Activated CD8-positive, alpha-beta memory T cell treated with anti-CD3 and anti-CD28 coated beads for 36 hours (primary cell): ENCODE measurements at regions not wholly inside any gene's neighbourhood (a gene's known extent, or its start where the extent isn't known, plus 50 kb on each side); places are given as distances from the start of the nearest gene placed in this dataset.

Experiments
- CTCF ChIA-PET: fragments of 350-600 bp; sonication (Branson Sonifier 250); formaldehyde crosslinking; loops from one replicate; lab custom pipeline; 2021; ENCODE audit warnings: antibody characterized with exemption; lab: Charles Lee
- POLR2A ChIA-PET: fragments of 350-600 bp; sonication (Branson Sonifier 250); formaldehyde crosslinking; loops from one replicate; lab custom pipeline; 2021; ENCODE audit warnings: antibody characterized with exemption; lab: Charles Lee

GRCh38 chr11:134890446-134890845, 478.4 kb upstream of the B3GAT1 start:
- CTCF ChIA-PET = no interaction called here
- POLR2A ChIA-PET = no interaction called here

- ChIA-PET CTCF (no interaction called here), POLR2A (no interaction called here)
Measured at GRCh38 chr11:134889832-134890231, 477.8 kb upstream of the B3GAT1 start.

GRCh38 chr11:134888821-134889220, 476.8 kb upstream of the B3GAT1 start:
- ChIA-PET CTCF (no interaction called here), POLR2A (no interaction called here)

- ChIA-PET POLR2A (no interaction called here), CTCF (no interaction called here)
Measured at GRCh38 chr11:134887896-134888295, 475.9 kb upstream of the B3GAT1 start.

- ChIA-PET CTCF (no interaction called here), POLR2A (no interaction called here)
Measured at GRCh38 chr11:134883484-134883883, 471.4 kb upstream of the B3GAT1 start.

- CTCF ChIA-PET = no interaction called here
- POLR2A ChIA-PET = no interaction called here
Measured at GRCh38 chr11:134882671-134883297, 470.7 kb upstream of the B3GAT1 start.

- CTCF ChIA-PET = no interaction called here
- POLR2A ChIA-PET = no interaction called here
Measured at GRCh38 chr11:134882141-134882540, 470.1 kb upstream of the B3GAT1 start.

- ChIA-PET CTCF (no interaction called here), POLR2A (no interaction called here)
Measured at GRCh38 chr11:134880788-134881187, 468.7 kb upstream of the B3GAT1 start.

- ChIA-PET CTCF (interaction anchor here (0.9 kb wide), 1 partner anchor 11 kb away, joined by 3 read pairs; no protein-coding TSS in a partner anchor), POLR2A (no interaction called here)
Measured at GRCh38 chr11:134879931-134880330, 467.9 kb upstream of the B3GAT1 start.

- ChIA-PET POLR2A (no interaction called here), CTCF (interaction anchor here (0.9 kb wide), 1 partner anchor 11 kb away, joined by 3 read pairs; no protein-coding TSS in a partner anchor)
Measured at GRCh38 chr11:134879341-134879740, 467.3 kb upstream of the B3GAT1 start.

- ChIA-PET CTCF (interaction anchor here (0.9 kb wide), 1 partner anchor 10 kb away, joined by 3 read pairs; no protein-coding TSS in a partner anchor), POLR2A (no interaction called here)
Measured at GRCh38 chr11:134878785-134879184, 466.7 kb upstream of the B3GAT1 start.

GRCh38 chr11:134876226-134876625, 464.2 kb upstream of the B3GAT1 start:
- ChIA-PET CTCF (no interaction called here), POLR2A (no interaction called here)

GRCh38 chr11:134866981-134867675, 455.1 kb upstream of the B3GAT1 start:
- ChIA-PET CTCF (no interaction called here), POLR2A (no interaction called here)

GRCh38 chr11:134866215-134866614, 454.2 kb upstream of the B3GAT1 start:
- CTCF ChIA-PET = no interaction called here
- POLR2A ChIA-PET = no interaction called here

GRCh38 chr11:134864968-134865305, 452.9 kb upstream of the B3GAT1 start:
- CTCF ChIA-PET = no interaction called here
- POLR2A ChIA-PET = no interaction called here

GRCh38 chr11:134864233-134864967, 452.4 kb upstream of the B3GAT1 start:
- CTCF ChIA-PET = no interaction called here
- POLR2A ChIA-PET = no interaction called here

GRCh38 chr11:134863294-134863693, 451.3 kb upstream of the B3GAT1 start:
- ChIA-PET CTCF (no interaction called here), POLR2A (no interaction called here)

GRCh38 chr11:134862587-134863195, 450.6 kb upstream of the B3GAT1 start:
- ChIA-PET POLR2A (no interaction called here), CTCF (no interaction called here)

GRCh38 chr11:134862105-134862502, 450.1 kb upstream of the B3GAT1 start:
- ChIA-PET POLR2A (no interaction called here), CTCF (no interaction called here)

- POLR2A ChIA-PET = no interaction called here
- CTCF ChIA-PET = no interaction called here
Measured at GRCh38 chr11:134861490-134862104, 449.6 kb upstream of the B3GAT1 start.
